ENCODE measurements at regions not wholly inside any gene's neighbourhood (a gene's known extent, or its start where the extent isn't known, plus 50 kb on each side); places are given as distances from the start of the nearest gene placed in this dataset.

GRCh38 chr1:57704811-57705210 lies 281.0 kb upstream of the DAB1 start:
- intact Hi-C loops (cut with micrococcal nuclease) = no loop called here
- TF ChIP-seq CTCF (IDR thresholded peaks at IDR 0.05) = no peak
- WGBS (ENCODE audit: insufficient coverage) = no CpG with 5 or more reads among the region's 1 CpG
- Histone ChIP-seq H3K4me1 (ENCODE audit: control insufficient read depth in 1 of 2, insufficient read depth in 2 of 2, low read length in 2 of 2) (no peaks in the 10 kb centered on the region), H2AFZ (ENCODE audit: insufficient read depth, low read depth, low read length, poor library complexity, severe bottlenecking) (no peak overlapping the region), H4K20me1 (ENCODE audit: insufficient read depth, low read length) (no peaks in the 10 kb centered on the region), H3K27ac (ENCODE audit: low read depth in 1 of 2, low read length in 2 of 2) (no peak overlapping the region), H3K9ac (ENCODE audit: insufficient read depth, low read length, poor library complexity, severe bottlenecking) (no peak overlapping the region), H3K4me3 (replicated peaks in 1 of 3; ENCODE audit: low read depth in 2 of 3, low read length in 3 of 3) (no peak overlapping the region), H3K9me3 (replicated peaks in 1 of 2; ENCODE audit: control insufficient read depth in 1 of 2, insufficient read depth in 1 of 2, low read length in 2 of 2) (peaks cover 0 to 4% of the 10 kb centered on the region in 2 donors), H3K36me3 (replicated peaks in 1 of 2; ENCODE audit: control insufficient read depth in 1 of 2, insufficient read depth in 2 of 2, low read length in 2 of 2) (no peaks in the 10 kb centered on the region), H3K27me3 (ENCODE audit: control insufficient read depth in 2 of 2, insufficient read depth in 2 of 2, low read length in 2 of 2) (no peaks in the 10 kb centered on the region), H3K79me2 (ENCODE audit: insufficient read depth, low read length) (no peaks in the 10 kb centered on the region), H3K4me2 (replicated peaks; ENCODE audit: extremely low read depth, low read length, poor library complexity, severe bottlenecking) (no peak overlapping the region)
- Mint-ChIP-seq H3K4me1 (no peaks in the 10 kb centered on the region), H3K27ac (no peak overlapping the region), H3K36me3 (no peaks in the 10 kb centered on the region), H3K4me3 (no peak overlapping the region), H3K9me3 (peaks cover 0 to 10% (median 2%) of the 10 kb centered on the region in 7 donors), H3K27me3 (ENCODE audit: low read depth in 3 of 3) (peaks cover 0 to 3% (median 2%) of the 10 kb centered on the region in 3 donors)
- DNase-seq = no peak

- H3K9ac ChIP-seq (ENCODE audit: insufficient read depth, low read length, poor library complexity, severe bottlenecking) = no peak overlapping the region
- Mint-ChIP-seq H3K4me1 (no peaks in the 10 kb centered on the region), H3K4me3 (no peak overlapping the region), H3K27me3 (ENCODE audit: low read depth in 3 of 3) (peaks cover 0 to 3% (median 2%) of the 10 kb centered on the region in 3 donors), H3K36me3 (no peaks in the 10 kb centered on the region), H3K9me3 (peaks cover 0 to 11% (median 2%) of the 10 kb centered on the region in 7 donors), H3K27ac (no peak overlapping the region)
- no peaks in the 10 kb centered on the region for H3K4me1 ChIP-seq (ENCODE audit: control insufficient read depth in 1 of 2, insufficient read depth in 2 of 2, low read length in 2 of 2)
- H3K4me3 ChIP-seq (replicated peaks in 1 of 3; ENCODE audit: low read depth in 2 of 3, low read length in 3 of 3) = no peak overlapping the region
- no peak for TF ChIP-seq CTCF (IDR thresholded peaks at IDR 0.05)
- DNase-seq = no peak
- intact Hi-C loops (cut with micrococcal nuclease) = no loop called here
- no peaks in the 10 kb centered on the region for H3K79me2 ChIP-seq (ENCODE audit: insufficient read depth, low read length)
- no peaks in the 10 kb centered on the region for H4K20me1 ChIP-seq (ENCODE audit: insufficient read depth, low read length)
- no peak overlapping the region for H2AFZ ChIP-seq (ENCODE audit: insufficient read depth, low read depth, low read length, poor library complexity, severe bottlenecking)
- no peak overlapping the region for H3K4me2 ChIP-seq (replicated peaks; ENCODE audit: extremely low read depth, low read length, poor library complexity, severe bottlenecking)
- H3K36me3 ChIP-seq (replicated peaks in 1 of 2; ENCODE audit: control insufficient read depth in 1 of 2, insufficient read depth in 2 of 2, low read length in 2 of 2) = no peaks in the 10 kb centered on the region
- H3K9me3 ChIP-seq (replicated peaks in 1 of 2; ENCODE audit: control insufficient read depth in 1 of 2, insufficient read depth in 1 of 2, low read length in 2 of 2) = peaks cover 0 to 4% of the 10 kb centered on the region in 2 donors
- no peaks in the 10 kb centered on the region for H3K27me3 ChIP-seq (ENCODE audit: control insufficient read depth in 2 of 2, insufficient read depth in 2 of 2, low read length in 2 of 2)
- no peak overlapping the region for H3K27ac ChIP-seq (ENCODE audit: low read depth in 1 of 2, low read length in 2 of 2)
These were observed 280.4 kb upstream of the DAB1 start for GRCh38 chr1:57704231-57704630.
